ENCODE measurements at regions not wholly inside any gene's neighbourhood (a gene's known extent, or its start where the extent isn't known, plus 50 kb on each side); places are given as distances from the start of the nearest gene placed in this dataset.
"Not testable (repeated sequence)": the region's sequence is repeated elsewhere in the genome, so short reads cannot be mapped to it uniquely, and the experiment has no call there.

- TF ChIP-seq CTCF (IDR thresholded peaks at IDR 0.05; ENCODE audit: insufficient read depth, low read depth, low read length, missing control alignments) = no peak
- no peak for DNase-seq (ENCODE audit: low read depth)
- no peak overlapping the region for H3K4me3 ChIP-seq (ENCODE audit: low read depth, low read length)
These were observed 64.4 kb upstream of the CFAP126 start for GRCh38 chr1:161432091-161432490.

- peak; percentile 83 for DNase-seq (ENCODE audit: low read depth)
- peak overlapping the region; percentile 40 for H3K4me3 ChIP-seq (ENCODE audit: low read depth, low read length)
- no peak for TF ChIP-seq CTCF (IDR thresholded peaks at IDR 0.05; ENCODE audit: insufficient read depth, low read depth, low read length, missing control alignments)
These were observed 60.2 kb upstream of the CFAP126 start for GRCh38 chr1:161427733-161428516.

GRCh38 chr1:161422914-161423313, 55.2 kb upstream of the CFAP126 start:
- not testable (repeated sequence) for DNase-seq (ENCODE audit: low read depth)

GRCh38 chr1:161421456-161421855, 53.8 kb upstream of the CFAP126 start:
- DNase-seq (ENCODE audit: low read depth) = no peak
- no peak for TF ChIP-seq CTCF (IDR thresholded peaks at IDR 0.05; ENCODE audit: insufficient read depth, low read depth, low read length, missing control alignments)
- H3K4me3 ChIP-seq (ENCODE audit: low read depth, low read length) = peak overlapping the region; percentile 36

More at GRCh38 chr1:161422914-161423313, 55.2 kb upstream of the CFAP126 start:
- H3K4me3 ChIP-seq (ENCODE audit: low read depth, low read length) = not testable (repeated sequence)

GRCh38 chr1:161420763-161421455, 53.2 kb upstream of the CFAP126 start:
- no peak overlapping the region for H3K4me3 ChIP-seq (ENCODE audit: low read depth, low read length)
- no peak for TF ChIP-seq CTCF (IDR thresholded peaks at IDR 0.05; ENCODE audit: insufficient read depth, low read depth, low read length, missing control alignments)
- no peak for DNase-seq (ENCODE audit: low read depth)

GRCh38 chr1:161417536-161417935, 49.9 kb upstream of the CFAP126 start:
- not testable (repeated sequence) for H3K4me3 ChIP-seq (ENCODE audit: low read depth, low read length); DNase-seq (ENCODE audit: low read depth)
